Endothelial cell of umbilical vein (primary cell): ENCODE measurements at regions not wholly inside any gene's neighbourhood (a gene's known extent, or its start where the extent isn't known, plus 50 kb on each side); places are given as distances from the start of the nearest gene placed in this dataset.

Experiments
- BruUV-seq: library from RNA; stranded (reverse); fragments of 400-500 nt; replicated peaks from 2 replicates; lab custom pipeline; 2021; lab: Mats Ljungman, UMichigan
- CTCF ChIA-PET: fragments of 300-600, 350-600 bp; sonication (Branson Sonifier 250); formaldehyde crosslinking; loops from one replicate; lab custom pipeline; 2021; ENCODE audit warnings: antibody characterized with exemption, inconsistent platforms; lab: Charles Lee
- POLR2A ChIA-PET: fragments of 300-600, 350-600 bp; sonication (Branson Sonifier 250); formaldehyde crosslinking; loops from one replicate; lab custom pipeline; 2021; ENCODE audit warnings: antibody characterized with exemption, inconsistent platforms; lab: Charles Lee
- DNase-seq: peaks from one replicate; pipeline ENCODE4 v3.0.0-alpha.2; 2011; ENCODE audit warnings: low read depth, low spot score
- FAIRE-seq: peaks from 2 replicates; lab custom pipeline; 2011; peaks lifted over from hg19 to GRCh38; lab: Jason Lieb, UNC
- H2AFZ ChIP-seq: 2 replicates; pipeline ENCODE4 v1.6.0; 2012; ENCODE audit warnings: low read depth, low read length, control low read depth, inconsistent platforms
- H3K27ac ChIP-seq: 2 replicates; pipeline ENCODE4 v1.5.1; 2011; ENCODE audit warnings: low read depth, mild to moderate bottlenecking, control low read depth, low read length, moderate library complexity; ENCODE audit not compliant: insufficient read depth
- H3K27me3 ChIP-seq, 2 experiments: 2 replicates each; pipeline versions ENCODE4 v1.6.0 to v1.6.1; 2011; ENCODE audit warnings: low read length in 2 of 2, mixed read lengths in 1 of 2; ENCODE audit not compliant: control insufficient read depth in 2 of 2, insufficient read depth in 2 of 2
- H3K36me3 ChIP-seq, 2 experiments: 2 replicates in 1 of 2; 3 replicates in 1 of 2; pipeline ENCODE4 v1.5.1; 2011; ENCODE audit warnings: low read length in 2 of 2, mild to moderate bottlenecking in 1 of 2, moderate library complexity in 1 of 2; ENCODE audit not compliant: control insufficient read depth in 2 of 2, insufficient read depth in 2 of 2; ENCODE audit errors: extremely low read depth in 1 of 2
- H3K4me1 ChIP-seq: 3 replicates; pipeline ENCODE4 v1.5.1; 2011; ENCODE audit warnings: mild to moderate bottlenecking, low read length; ENCODE audit not compliant: control insufficient read depth, insufficient read depth; ENCODE audit errors: extremely low read depth
- H3K4me2 ChIP-seq: 2 replicates; pipeline ENCODE4 v1.6.1; 2011; ENCODE audit warnings: low read length, control low read depth, mixed read lengths; ENCODE audit not compliant: insufficient read depth
- H3K4me3 ChIP-seq, 3 experiments: fragments of 200-600 bp in 1 of 3; sonication (generic), shearing (Covaris generic) in 1 of 3; replicated peaks in 1 of 3; 2 replicates each; pipeline ENCODE4 v1.5.1; 2011 to 2016; ENCODE audit warnings: control low read depth in 3 of 3, low read length in 3 of 3, mild to moderate bottlenecking in 2 of 3, inconsistent platforms in 1 of 3, low read depth in 1 of 3, moderate library complexity in 1 of 3; ENCODE audit not compliant: insufficient read depth in 1 of 3
- H3K79me2 ChIP-seq: 2 replicates; pipeline ENCODE4 v1.6.0; 2012; ENCODE audit warnings: low read length, inconsistent platforms; ENCODE audit not compliant: control insufficient read depth, insufficient read depth
- H3K9ac ChIP-seq: replicated peaks from 2 replicates; pipeline ENCODE3; 2011; ENCODE audit warnings: low read length, control low read depth; ENCODE audit not compliant: insufficient read depth; ENCODE audit errors: extremely low read depth
- H3K9me1 ChIP-seq: replicated peaks from 3 replicates; pipeline ENCODE4 v1.6.0; 2011; ENCODE audit warnings: mild to moderate bottlenecking, low read length; ENCODE audit not compliant: control insufficient read depth, insufficient read depth; ENCODE audit errors: extremely low read depth
- H3K9me3 ChIP-seq: replicated peaks from 2 replicates; pipeline ENCODE4 v1.5.1; 2012; ENCODE audit warnings: low read length, inconsistent platforms; ENCODE audit not compliant: control insufficient read depth, insufficient read depth
- H4K20me1 ChIP-seq: replicated peaks from 2 replicates; pipeline ENCODE3; 2011; ENCODE audit warnings: mild to moderate bottlenecking, low read length; ENCODE audit not compliant: control insufficient read depth, insufficient read depth; ENCODE audit errors: extremely low read depth
- CTCF ChIP-seq, 2 donors: IDR thresholded peaks; 1 replicate in 1 of 2; 2 replicates in 1 of 2; pipeline ENCODE4 v1.5.1; 2011; ENCODE audit warnings: low read length in 2 of 2, mild to moderate bottlenecking in 2 of 2, moderate library complexity in 2 of 2, control low read depth in 1 of 2, inconsistent platforms in 1 of 2, low read depth in 1 of 2; ENCODE audit not compliant: insufficient read depth in 1 of 2; ENCODE audit errors: extremely low read depth in 1 of 2
- EZH2 ChIP-seq: IDR thresholded peaks from 2 replicates; pipeline ENCODE4 v1.6.1; 2012; ENCODE audit warnings: borderline replicate concordance, low read depth, mild to moderate bottlenecking, moderate library complexity, low read length, inconsistent platforms; ENCODE audit not compliant: severe bottlenecking
- FOS ChIP-seq: IDR thresholded peaks from 2 replicates; pipeline ENCODE4 v1.6.1; 2011; ENCODE audit warnings: mild to moderate bottlenecking, low read length, moderate library complexity, borderline replicate concordance; ENCODE audit not compliant: insufficient read depth
- GATA2 ChIP-seq: IDR thresholded peaks from 2 replicates; pipeline ENCODE4 v1.7.0; 2011; ENCODE audit warnings: low read depth, mild to moderate bottlenecking, moderate library complexity, mixed read lengths, low read length; ENCODE audit not compliant: insufficient read length, insufficient read depth
- JUN ChIP-seq: IDR thresholded peaks from 2 replicates; pipeline ENCODE4 v1.6.1; 2011; ENCODE audit warnings: borderline replicate concordance, low read depth; ENCODE audit not compliant: insufficient read length, insufficient read depth
- MAX ChIP-seq: IDR thresholded peaks from 2 replicates; pipeline ENCODE4 v1.6.1; 2011; ENCODE audit not compliant: insufficient read depth, insufficient read length
- MYC ChIP-seq: IDR thresholded peaks from one replicate; pipeline ENCODE4 v1.6.1; 2011; ENCODE audit warnings: mild to moderate bottlenecking, low read depth, low read length
- POLR2A ChIP-seq: IDR thresholded peaks from 2 replicates; pipeline ENCODE4 v1.6.1; 2012; ENCODE audit warnings: low read depth, mild to moderate bottlenecking, control low read depth, low read length
- POLR2AphosphoS5 ChIP-seq: IDR thresholded peaks from 2 replicates; pipeline ENCODE4 v1.6.1; 2012; ENCODE audit warnings: low read depth, mild to moderate bottlenecking, control low read depth, low read length, moderate library complexity; ENCODE audit not compliant: insufficient read depth
- dilution Hi-C: fragments of 300-500 bp; cut with MboI; formaldehyde crosslinking; loops from one replicate; pipeline ENCODE4 v1.15.0; 2019; ENCODE audit warnings: low sequenced_read_pairs; ENCODE audit not compliant: extremely low pct_ligation_motif_present
- intact Hi-C: fragments of 100-400 bp; cut with micrococcal nuclease; formaldehyde crosslinking; loops from one replicate; pipeline ENCODE4 v1.10.0; 2022

GRCh38 chr3:117047951-117048705, 338.5 kb downstream of the TUSC7 start:
- Histone ChIP-seq H4K20me1 (no peaks in the 10 kb centered on the region), H2AFZ (no peak overlapping the region), H3K9ac (no peak overlapping the region), H3K27me3 (no peaks in the 10 kb centered on the region), H3K9me1 (no peaks in the 10 kb centered on the region), H3K4me3 (no peak overlapping the region), H3K4me1 (peaks cover 6% of the 10 kb centered on the region), H3K36me3 (no peaks in the 10 kb centered on the region), H3K4me2 (no peak overlapping the region), H3K27ac (no peak overlapping the region), H3K9me3 (no peaks in the 10 kb centered on the region), H3K79me2 (no peaks in the 10 kb centered on the region)
- dilution Hi-C loops: no loop called here
- DNase-seq (no peak), FAIRE-seq (no peak)
- intact Hi-C loops: no loop called here
- POLR2A ChIA-PET: interaction anchor here (0.7 kb wide), 1 partner anchor 9 kb away, joined by 3 read pairs; no protein-coding TSS in a partner anchor
- CTCF ChIA-PET: interaction anchor here (1.7 kb wide), 1 partner anchor 11 kb away, joined by 8 read pairs; no protein-coding TSS in a partner anchor
- no peak for TF ChIP-seq MAX
- no peak for TF ChIP-seq POLR2A
- TF ChIP-seq CTCF (IDR thresholded peaks at IDR 0.05; ENCODE audit: extremely low read depth in 1 of 2, insufficient read depth in 1 of 2, low read depth in 1 of 2, low read length in 2 of 2): no peak
- no peak for TF ChIP-seq JUN
- no peak for TF ChIP-seq MYC
- TF ChIP-seq GATA2: no peak
- no peak for TF ChIP-seq POLR2AphosphoS5
- TF ChIP-seq FOS: no peak
- no peak for TF ChIP-seq EZH2
- no TSS peak for BruUV-seq
